ENCODE measurements at regions not wholly inside any gene's neighbourhood (a gene's known extent, or its start where the extent isn't known, plus 50 kb on each side); places are given as distances from the start of the nearest gene placed in this dataset.

- Mint-ChIP-seq H3K9me3 (ENCODE audit: low read depth) (no peaks in the 10 kb centered on the region), H3K36me3 (ENCODE audit: low read depth) (no peaks in the 10 kb centered on the region), H3K4me3 (ENCODE audit: unreplicated experiment) (no peak overlapping the region), H3K27me3 (ENCODE audit: low read depth) (peaks cover 27% of the 10 kb centered on the region), H3K4me1 (ENCODE audit: low read depth) (no peaks in the 10 kb centered on the region), H3K27ac (ENCODE audit: unreplicated experiment) (no peak overlapping the region)
- DNase-seq (ENCODE audit: low spot score): peak; percentile 94
- TF ChIP-seq CTCF (IDR thresholded peaks at IDR 0.05): no peak
These were observed 74.4 kb upstream of the GALNT9 start for GRCh38 chr12:132403636-132404434.

- Mint-ChIP-seq H3K4me3 (ENCODE audit: unreplicated experiment) (no peak overlapping the region), H3K4me1 (ENCODE audit: low read depth) (no peaks in the 10 kb centered on the region), H3K27ac (ENCODE audit: unreplicated experiment) (no peak overlapping the region), H3K9me3 (ENCODE audit: low read depth) (no peaks in the 10 kb centered on the region), H3K36me3 (ENCODE audit: low read depth) (no peaks in the 10 kb centered on the region), H3K27me3 (ENCODE audit: low read depth) (peaks cover 30% of the 10 kb centered on the region)
- TF ChIP-seq CTCF (IDR thresholded peaks at IDR 0.05): no peak
- peak; percentile 86 for DNase-seq (ENCODE audit: low spot score)
These were observed 73.5 kb upstream of the GALNT9 start for GRCh38 chr12:132402831-132403416.

GRCh38 chr12:132401982-132402381, 72.6 kb upstream of the GALNT9 start:
- Mint-ChIP-seq H3K4me1 (ENCODE audit: low read depth) (no peaks in the 10 kb centered on the region), H3K36me3 (ENCODE audit: low read depth) (no peaks in the 10 kb centered on the region), H3K27me3 (ENCODE audit: low read depth) (peaks cover 29% of the 10 kb centered on the region), H3K27ac (ENCODE audit: unreplicated experiment) (no peak overlapping the region), H3K4me3 (ENCODE audit: unreplicated experiment) (no peak overlapping the region), H3K9me3 (ENCODE audit: low read depth) (no peaks in the 10 kb centered on the region)
- no peak for DNase-seq (ENCODE audit: low spot score)
- no peak for TF ChIP-seq CTCF (IDR thresholded peaks at IDR 0.05)

- Mint-ChIP-seq H3K9me3 (ENCODE audit: low read depth) (no peaks in the 10 kb centered on the region), H3K27me3 (ENCODE audit: low read depth) (peaks cover 31% of the 10 kb centered on the region), H3K4me1 (ENCODE audit: low read depth) (no peaks in the 10 kb centered on the region), H3K27ac (ENCODE audit: unreplicated experiment) (no peak overlapping the region), H3K4me3 (ENCODE audit: unreplicated experiment) (no peak overlapping the region), H3K36me3 (ENCODE audit: low read depth) (no peaks in the 10 kb centered on the region)
- TF ChIP-seq CTCF (IDR thresholded peaks at IDR 0.05): no peak
- peak; percentile 61 for DNase-seq (ENCODE audit: low spot score)
These were observed 70.7 kb upstream of the GALNT9 start for GRCh38 chr12:132400011-132400641.

Measured in chondrocyte (in vitro differentiated cells).